Astrocyte (in vitro differentiated cells and primary cell): ENCODE measurements at regions not wholly inside any gene's neighbourhood (a gene's known extent, or its start where the extent isn't known, plus 50 kb on each side); places are given as distances from the start of the nearest gene placed in this dataset.

Experiments used
- DNase-seq: peaks from one replicate; pipeline ENCODE4 v3.0.0-alpha.2; 2010; ENCODE audit warnings: low read depth
- FAIRE-seq: peaks from 2 replicates; lab custom pipeline; 2011; peaks lifted over from hg19 to GRCh38; lab: Jason Lieb, UNC
- H2AFZ ChIP-seq: 2 replicates; pipeline ENCODE4 v1.6.0; 2012; ENCODE audit warnings: low read depth, low read length, inconsistent platforms
- H3K27ac ChIP-seq: 2 replicates; pipeline ENCODE4 v1.5.1; 2011; ENCODE audit warnings: low read depth, low read length, inconsistent platforms
- H3K27me3 ChIP-seq: 2 replicates; pipeline ENCODE4 v1.6.0; 2011; ENCODE audit warnings: low read length, inconsistent platforms; ENCODE audit not compliant: insufficient read depth
- H3K36me3 ChIP-seq: 2 replicates; pipeline ENCODE4 v1.5.1; 2011; ENCODE audit warnings: low read length, inconsistent platforms; ENCODE audit not compliant: insufficient read depth
- H3K4me1 ChIP-seq: 2 replicates; pipeline ENCODE4 v1.5.1; 2011; ENCODE audit warnings: low read length, inconsistent platforms; ENCODE audit not compliant: insufficient read depth
- H3K4me2 ChIP-seq: 2 replicates; pipeline ENCODE4 v1.6.0; 2012; ENCODE audit warnings: low read length, inconsistent platforms
- H3K4me3 ChIP-seq: 2 replicates; pipeline ENCODE4 v1.5.1; 2011; ENCODE audit warnings: low read depth, mild to moderate bottlenecking, low read length, inconsistent platforms; ENCODE audit not compliant: insufficient read depth
- H3K79me2 ChIP-seq: 2 replicates; pipeline ENCODE4 v1.6.0; 2012; ENCODE audit warnings: mild to moderate bottlenecking, low read length, inconsistent platforms; ENCODE audit not compliant: insufficient read depth
- H3K9ac ChIP-seq: 2 replicates; pipeline ENCODE4 v1.6.0; 2012; ENCODE audit warnings: mild to moderate bottlenecking, low read length, inconsistent platforms
- H3K9me3 ChIP-seq: 2 replicates; pipeline ENCODE4 v1.5.1; 2012; ENCODE audit warnings: low read depth, mild to moderate bottlenecking, low read length, inconsistent platforms; ENCODE audit not compliant: insufficient read depth
- H4K20me1 ChIP-seq: 2 replicates; pipeline ENCODE4 v1.6.0; 2012; ENCODE audit warnings: low read length, inconsistent platforms; ENCODE audit not compliant: insufficient read depth
- H3K27ac Mint-ChIP-seq: one replicate; pipeline ENCODE4 v1.8.0; 2021; ENCODE audit warnings: mild to moderate bottlenecking, mixed read lengths; ENCODE audit not compliant: unreplicated experiment
- H3K27me3 Mint-ChIP-seq: one replicate; pipeline ENCODE4 v1.8.0; 2021; ENCODE audit warnings: low read depth, mixed read lengths; ENCODE audit not compliant: unreplicated experiment
- H3K36me3 Mint-ChIP-seq: one replicate; pipeline ENCODE4 v1.8.0; 2021; ENCODE audit warnings: low read depth, mixed read lengths; ENCODE audit not compliant: unreplicated experiment
- H3K4me1 Mint-ChIP-seq: one replicate; pipeline ENCODE4 v1.8.0; 2021; ENCODE audit warnings: low read depth, mixed read lengths; ENCODE audit not compliant: unreplicated experiment
- H3K4me3 Mint-ChIP-seq: one replicate; pipeline ENCODE4 v1.8.0; 2021; ENCODE audit warnings: mild to moderate bottlenecking, moderate library complexity, mixed read lengths; ENCODE audit not compliant: unreplicated experiment
- H3K9me3 Mint-ChIP-seq: one replicate; pipeline ENCODE4 v1.8.0; 2021; ENCODE audit warnings: mild to moderate bottlenecking, mixed read lengths; ENCODE audit not compliant: unreplicated experiment
- EZH2 ChIP-seq: IDR thresholded peaks from 2 replicates; pipeline ENCODE4 v1.6.1; 2012; ENCODE audit warnings: mild to moderate bottlenecking, low read length, inconsistent platforms; ENCODE audit not compliant: insufficient read depth
- TF ChIP-seq, protein P1 (sequence below): IDR thresholded peaks from 2 replicates; pipeline ENCODE4 v1.5.1; 2011; ENCODE audit warnings: low read depth, mild to moderate bottlenecking, inconsistent platforms, low read length, moderate library complexity; ENCODE audit not compliant: insufficient read depth

DNA sequence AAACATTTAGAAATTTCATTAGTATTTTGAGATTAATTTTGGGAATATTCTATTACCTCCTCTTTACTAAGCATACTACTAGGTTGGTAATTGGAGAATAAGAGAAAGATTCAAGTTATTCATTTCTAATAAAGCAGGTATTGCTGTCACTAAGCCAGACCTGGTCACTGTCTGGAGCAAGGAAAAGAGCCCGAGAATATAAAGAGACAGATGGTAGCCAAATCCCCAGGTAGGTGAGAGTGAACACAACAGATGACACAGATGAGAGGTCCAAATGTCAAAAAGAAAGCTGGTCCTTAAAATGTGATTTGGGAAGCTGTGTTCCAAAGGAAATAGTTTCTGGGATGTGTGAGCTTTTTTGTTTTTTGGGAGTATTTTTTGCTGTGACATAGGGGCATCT, 128.6 kb downstream of the ZNF100 start:
- H3K4me2 ChIP-seq: no peak overlapping the region
- no peak overlapping the region for H3K27ac ChIP-seq
- no peaks in the 10 kb centered on the region for H3K27me3 Mint-ChIP-seq
- no peak for DNase-seq
- no peak overlapping the region for H3K27ac Mint-ChIP-seq
- FAIRE-seq: no peak
- H3K36me3 ChIP-seq: no peaks in the 10 kb centered on the region
- H3K4me1 Mint-ChIP-seq: no peaks in the 10 kb centered on the region
- no peaks in the 10 kb centered on the region for H3K36me3 Mint-ChIP-seq
- H3K9me3 Mint-ChIP-seq: peaks cover 5% of the 10 kb centered on the region
- H3K9ac ChIP-seq: no peak overlapping the region
- H3K4me3 Mint-ChIP-seq: no peak overlapping the region
- H3K27me3 ChIP-seq: no peaks in the 10 kb centered on the region
- no peak overlapping the region for H3K4me3 ChIP-seq
- H3K4me1 ChIP-seq: no peaks in the 10 kb centered on the region
- TF ChIP-seq, protein P1, sequence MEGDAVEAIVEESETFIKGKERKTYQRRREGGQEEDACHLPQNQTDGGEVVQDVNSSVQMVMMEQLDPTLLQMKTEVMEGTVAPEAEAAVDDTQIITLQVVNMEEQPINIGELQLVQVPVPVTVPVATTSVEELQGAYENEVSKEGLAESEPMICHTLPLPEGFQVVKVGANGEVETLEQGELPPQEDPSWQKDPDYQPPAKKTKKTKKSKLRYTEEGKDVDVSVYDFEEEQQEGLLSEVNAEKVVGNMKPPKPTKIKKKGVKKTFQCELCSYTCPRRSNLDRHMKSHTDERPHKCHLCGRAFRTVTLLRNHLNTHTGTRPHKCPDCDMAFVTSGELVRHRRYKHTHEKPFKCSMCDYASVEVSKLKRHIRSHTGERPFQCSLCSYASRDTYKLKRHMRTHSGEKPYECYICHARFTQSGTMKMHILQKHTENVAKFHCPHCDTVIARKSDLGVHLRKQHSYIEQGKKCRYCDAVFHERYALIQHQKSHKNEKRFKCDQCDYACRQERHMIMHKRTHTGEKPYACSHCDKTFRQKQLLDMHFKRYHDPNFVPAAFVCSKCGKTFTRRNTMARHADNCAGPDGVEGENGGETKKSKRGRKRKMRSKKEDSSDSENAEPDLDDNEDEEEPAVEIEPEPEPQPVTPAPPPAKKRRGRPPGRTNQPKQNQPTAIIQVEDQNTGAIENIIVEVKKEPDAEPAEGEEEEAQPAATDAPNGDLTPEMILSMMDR: no peak
- no peak for TF ChIP-seq EZH2
- no peaks in the 10 kb centered on the region for H3K79me2 ChIP-seq
- no peaks in the 10 kb centered on the region for H4K20me1 ChIP-seq
- H2AFZ ChIP-seq: no peak overlapping the region
- no peaks in the 10 kb centered on the region for H3K9me3 ChIP-seq

- no peak overlapping the region for H3K4me3 ChIP-seq
- H3K79me2 ChIP-seq: no peaks in the 10 kb centered on the region
- no peak overlapping the region for H3K27ac ChIP-seq
- no peak overlapping the region for H2AFZ ChIP-seq
- no peaks in the 10 kb centered on the region for H4K20me1 ChIP-seq
- no peaks in the 10 kb centered on the region for H3K4me1 ChIP-seq
- peaks cover 4% of the 10 kb centered on the region for H3K9me3 ChIP-seq
- TF ChIP-seq, protein P1: no peak
- no peak for TF ChIP-seq EZH2
- no peak overlapping the region for H3K27ac Mint-ChIP-seq
- no peak overlapping the region for H3K9ac ChIP-seq
- H3K36me3 Mint-ChIP-seq: no peaks in the 10 kb centered on the region
- H3K4me2 ChIP-seq: no peak overlapping the region
- H3K4me1 Mint-ChIP-seq: no peaks in the 10 kb centered on the region
- H3K4me3 Mint-ChIP-seq: no peak overlapping the region
- H3K27me3 Mint-ChIP-seq: no peaks in the 10 kb centered on the region
- no peak for DNase-seq
- no peak for FAIRE-seq
- H3K36me3 ChIP-seq: no peaks in the 10 kb centered on the region
- H3K9me3 Mint-ChIP-seq: peaks cover 3% of the 10 kb centered on the region
- H3K27me3 ChIP-seq: no peaks in the 10 kb centered on the region
These were observed 121.7 kb downstream of the ZNF429 start for GRCh38 chr19:21626924-21627697.

GRCh38 chr19:21626091-21626490, 120.7 kb downstream of the ZNF429 start:
- Histone ChIP-seq H3K4me2 (no peak overlapping the region), H3K4me1 (no peaks in the 10 kb centered on the region), H3K9me3 (peaks cover 2% of the 10 kb centered on the region), H3K36me3 (no peaks in the 10 kb centered on the region), H3K27me3 (no peaks in the 10 kb centered on the region), H4K20me1 (no peaks in the 10 kb centered on the region), H3K9ac (no peak overlapping the region), H3K27ac (no peak overlapping the region), H2AFZ (no peak overlapping the region), H3K79me2 (no peaks in the 10 kb centered on the region), H3K4me3 (no peak overlapping the region)
- FAIRE-seq (no peak), DNase-seq (no peak)
- H3K9me3 Mint-ChIP-seq: peaks cover 9% of the 10 kb centered on the region
- TF ChIP-seq, protein P1: no peak
- no peak for TF ChIP-seq EZH2
- H3K36me3 Mint-ChIP-seq: no peaks in the 10 kb centered on the region
- no peak overlapping the region for H3K27ac Mint-ChIP-seq
- no peaks in the 10 kb centered on the region for H3K4me1 Mint-ChIP-seq
- H3K4me3 Mint-ChIP-seq: no peak overlapping the region
- H3K27me3 Mint-ChIP-seq: no peaks in the 10 kb centered on the region
